Body of pancreas (tissue), 4 donors: ENCODE measurements at regions not wholly inside any gene's neighbourhood (a gene's known extent, or its start where the extent isn't known, plus 50 kb on each side); places are given as distances from the start of the nearest gene placed in this dataset.

Experiments
- POLR2A ChIP-seq, 3 donors: fragments of 450-650 bp; IDR thresholded peaks; one replicate each; pipeline ENCODE4 v1.6.1; 2016; ENCODE audit warnings: antibody characterized with exemption in 3 of 3, mild to moderate bottlenecking in 2 of 3
- TF ChIP-seq, protein P1 (sequence below), 7 experiments: fragments of 450-650 bp in 4 of 7; fragments of 200-600 bp in 3 of 7; sonication (generic) in 3 of 7; IDR thresholded peaks; one replicate each; pipeline ENCODE4 v1.5.1; 2016 to 2019; ENCODE audit warnings: antibody characterized with exemption in 7 of 7

DNA sequence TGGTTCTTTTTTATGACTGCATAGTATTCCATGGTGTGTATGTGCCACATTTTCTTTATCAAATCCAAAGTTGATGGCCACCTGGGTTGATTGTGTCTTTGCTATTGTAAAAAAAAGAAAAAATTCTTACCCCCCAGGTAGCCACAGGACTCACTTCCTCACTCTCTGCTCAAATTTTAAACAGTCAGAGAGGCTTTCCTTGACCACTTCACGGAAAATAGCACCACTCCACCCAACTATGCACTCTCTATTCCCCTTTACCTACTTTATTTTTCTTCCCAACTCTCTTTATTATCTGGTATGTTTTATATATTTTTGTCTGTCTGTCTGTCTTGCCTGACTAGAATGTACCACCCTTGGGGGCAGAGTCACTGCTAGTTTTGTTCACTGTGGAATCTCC, 205.3 kb downstream of the BTG1 start:
- TF ChIP-seq, protein P1, sequence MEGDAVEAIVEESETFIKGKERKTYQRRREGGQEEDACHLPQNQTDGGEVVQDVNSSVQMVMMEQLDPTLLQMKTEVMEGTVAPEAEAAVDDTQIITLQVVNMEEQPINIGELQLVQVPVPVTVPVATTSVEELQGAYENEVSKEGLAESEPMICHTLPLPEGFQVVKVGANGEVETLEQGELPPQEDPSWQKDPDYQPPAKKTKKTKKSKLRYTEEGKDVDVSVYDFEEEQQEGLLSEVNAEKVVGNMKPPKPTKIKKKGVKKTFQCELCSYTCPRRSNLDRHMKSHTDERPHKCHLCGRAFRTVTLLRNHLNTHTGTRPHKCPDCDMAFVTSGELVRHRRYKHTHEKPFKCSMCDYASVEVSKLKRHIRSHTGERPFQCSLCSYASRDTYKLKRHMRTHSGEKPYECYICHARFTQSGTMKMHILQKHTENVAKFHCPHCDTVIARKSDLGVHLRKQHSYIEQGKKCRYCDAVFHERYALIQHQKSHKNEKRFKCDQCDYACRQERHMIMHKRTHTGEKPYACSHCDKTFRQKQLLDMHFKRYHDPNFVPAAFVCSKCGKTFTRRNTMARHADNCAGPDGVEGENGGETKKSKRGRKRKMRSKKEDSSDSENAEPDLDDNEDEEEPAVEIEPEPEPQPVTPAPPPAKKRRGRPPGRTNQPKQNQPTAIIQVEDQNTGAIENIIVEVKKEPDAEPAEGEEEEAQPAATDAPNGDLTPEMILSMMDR (IDR thresholded peaks at IDR 0.05), result no peak
- TF ChIP-seq POLR2A (IDR thresholded peaks at IDR 0.05), result no peak
